ENCODE measurements at regions not wholly inside any gene's neighbourhood (a gene's known extent, or its start where the extent isn't known, plus 50 kb on each side); places are given as distances from the start of the nearest gene placed in this dataset.

DNA sequence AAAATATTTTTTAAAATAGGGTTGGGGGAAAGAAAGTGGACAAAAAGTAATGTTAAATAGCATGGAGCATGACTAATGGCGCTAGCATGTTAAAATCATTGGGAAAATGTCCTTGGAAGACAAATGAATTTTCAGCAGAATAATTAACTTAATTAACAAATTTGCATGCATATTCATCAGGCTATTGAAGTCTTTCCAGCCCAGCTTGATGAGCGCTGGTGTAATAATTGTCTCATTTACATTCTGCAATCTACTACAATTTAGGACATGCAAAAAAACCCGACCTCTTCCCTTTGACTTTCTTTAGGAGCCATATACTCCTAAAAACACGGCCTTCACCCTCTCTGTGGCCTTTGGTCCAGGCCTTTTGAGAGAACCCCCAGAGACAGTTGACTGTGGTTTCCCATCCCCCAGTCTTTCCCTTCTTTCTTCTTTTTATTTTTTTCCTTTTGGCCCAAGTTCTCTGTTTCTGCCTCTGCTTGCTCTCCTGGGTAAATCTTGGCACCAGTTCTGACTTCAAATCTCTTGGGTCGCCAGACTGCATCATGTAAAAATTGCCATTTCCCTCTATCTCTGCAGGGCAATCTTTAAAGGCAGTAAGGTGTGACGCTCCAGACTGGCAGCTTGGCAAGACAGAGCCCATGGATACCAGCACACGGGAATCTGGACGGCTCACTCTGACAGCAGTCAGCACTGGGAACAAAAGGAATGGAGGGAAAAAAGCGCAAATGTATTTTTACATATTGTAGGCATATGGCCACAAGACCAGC is 105.5 kb downstream of the NEUROD6 start:
- TF ChIP-seq ESRRG (CRISPR knock-in tag; IDR thresholded peaks at IDR 0.05) (no peak), ZNF565 (CRISPR knock-in tag; conservative IDR thresholded peaks at IDR 0.05; ENCODE audit: low read depth) (no peak), ZFP3 (CRISPR knock-in tag; IDR thresholded peaks at IDR 0.05) (no peak), CSDC2 (CRISPR knock-in tag; IDR thresholded peaks at IDR 0.05) (no peak), RARB (CRISPR knock-in tag; IDR thresholded peaks at IDR 0.05) (no peak), PPARA (CRISPR knock-in tag; IDR thresholded peaks at IDR 0.05; ENCODE audit: borderline replicate concordance) (no peak), TOX (CRISPR knock-in tag; IDR thresholded peaks at IDR 0.05; ENCODE audit: borderline replicate concordance) (no peak)
- TF ChIP-seq, protein P1, sequence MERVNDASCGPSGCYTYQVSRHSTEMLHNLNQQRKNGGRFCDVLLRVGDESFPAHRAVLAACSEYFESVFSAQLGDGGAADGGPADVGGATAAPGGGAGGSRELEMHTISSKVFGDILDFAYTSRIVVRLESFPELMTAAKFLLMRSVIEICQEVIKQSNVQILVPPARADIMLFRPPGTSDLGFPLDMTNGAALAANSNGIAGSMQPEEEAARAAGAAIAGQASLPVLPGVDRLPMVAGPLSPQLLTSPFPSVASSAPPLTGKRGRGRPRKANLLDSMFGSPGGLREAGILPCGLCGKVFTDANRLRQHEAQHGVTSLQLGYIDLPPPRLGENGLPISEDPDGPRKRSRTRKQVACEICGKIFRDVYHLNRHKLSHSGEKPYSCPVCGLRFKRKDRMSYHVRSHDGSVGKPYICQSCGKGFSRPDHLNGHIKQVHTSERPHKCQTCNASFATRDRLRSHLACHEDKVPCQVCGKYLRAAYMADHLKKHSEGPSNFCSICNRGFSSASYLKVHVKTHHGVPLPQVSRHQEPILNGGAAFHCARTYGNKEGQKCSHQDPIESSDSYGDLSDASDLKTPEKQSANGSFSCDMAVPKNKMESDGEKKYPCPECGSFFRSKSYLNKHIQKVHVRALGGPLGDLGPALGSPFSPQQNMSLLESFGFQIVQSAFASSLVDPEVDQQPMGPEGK (CRISPR knock-in tag; IDR thresholded peaks at IDR 0.05; ENCODE audit: borderline replicate concordance): no peak
- TF ChIP-seq, protein P2, sequence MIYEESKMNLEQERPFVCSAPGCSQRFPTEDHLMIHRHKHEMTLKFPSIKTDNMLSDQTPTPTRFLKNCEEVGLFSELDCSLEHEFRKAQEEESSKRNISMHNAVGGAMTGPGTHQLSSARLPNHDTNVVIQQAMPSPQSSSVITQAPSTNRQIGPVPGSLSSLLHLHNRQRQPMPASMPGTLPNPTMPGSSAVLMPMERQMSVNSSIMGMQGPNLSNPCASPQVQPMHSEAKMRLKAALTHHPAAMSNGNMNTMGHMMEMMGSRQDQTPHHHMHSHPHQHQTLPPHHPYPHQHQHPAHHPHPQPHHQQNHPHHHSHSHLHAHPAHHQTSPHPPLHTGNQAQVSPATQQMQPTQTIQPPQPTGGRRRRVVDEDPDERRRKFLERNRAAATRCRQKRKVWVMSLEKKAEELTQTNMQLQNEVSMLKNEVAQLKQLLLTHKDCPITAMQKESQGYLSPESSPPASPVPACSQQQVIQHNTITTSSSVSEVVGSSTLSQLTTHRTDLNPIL (CRISPR knock-in tag; IDR thresholded peaks at IDR 0.05; ENCODE audit: low read depth): no peak
- TF ChIP-seq, protein P3, sequence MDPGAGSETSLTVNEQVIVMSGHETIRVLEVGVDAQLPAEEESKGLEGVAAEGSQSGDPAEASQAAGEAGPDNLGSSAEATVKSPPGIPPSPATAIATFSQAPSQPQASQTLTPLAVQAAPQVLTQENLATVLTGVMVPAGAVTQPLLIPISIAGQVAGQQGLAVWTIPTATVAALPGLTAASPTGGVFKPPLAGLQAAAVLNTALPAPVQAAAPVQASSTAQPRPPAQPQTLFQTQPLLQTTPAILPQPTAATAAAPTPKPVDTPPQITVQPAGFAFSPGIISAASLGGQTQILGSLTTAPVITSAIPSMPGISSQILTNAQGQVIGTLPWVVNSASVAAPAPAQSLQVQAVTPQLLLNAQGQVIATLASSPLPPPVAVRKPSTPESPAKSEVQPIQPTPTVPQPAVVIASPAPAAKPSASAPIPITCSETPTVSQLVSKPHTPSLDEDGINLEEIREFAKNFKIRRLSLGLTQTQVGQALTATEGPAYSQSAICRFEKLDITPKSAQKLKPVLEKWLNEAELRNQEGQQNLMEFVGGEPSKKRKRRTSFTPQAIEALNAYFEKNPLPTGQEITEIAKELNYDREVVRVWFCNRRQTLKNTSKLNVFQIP (CRISPR knock-in tag; IDR thresholded peaks at IDR 0.05; ENCODE audit: borderline replicate concordance, low read depth): no peak
- TF ChIP-seq, protein P4, sequence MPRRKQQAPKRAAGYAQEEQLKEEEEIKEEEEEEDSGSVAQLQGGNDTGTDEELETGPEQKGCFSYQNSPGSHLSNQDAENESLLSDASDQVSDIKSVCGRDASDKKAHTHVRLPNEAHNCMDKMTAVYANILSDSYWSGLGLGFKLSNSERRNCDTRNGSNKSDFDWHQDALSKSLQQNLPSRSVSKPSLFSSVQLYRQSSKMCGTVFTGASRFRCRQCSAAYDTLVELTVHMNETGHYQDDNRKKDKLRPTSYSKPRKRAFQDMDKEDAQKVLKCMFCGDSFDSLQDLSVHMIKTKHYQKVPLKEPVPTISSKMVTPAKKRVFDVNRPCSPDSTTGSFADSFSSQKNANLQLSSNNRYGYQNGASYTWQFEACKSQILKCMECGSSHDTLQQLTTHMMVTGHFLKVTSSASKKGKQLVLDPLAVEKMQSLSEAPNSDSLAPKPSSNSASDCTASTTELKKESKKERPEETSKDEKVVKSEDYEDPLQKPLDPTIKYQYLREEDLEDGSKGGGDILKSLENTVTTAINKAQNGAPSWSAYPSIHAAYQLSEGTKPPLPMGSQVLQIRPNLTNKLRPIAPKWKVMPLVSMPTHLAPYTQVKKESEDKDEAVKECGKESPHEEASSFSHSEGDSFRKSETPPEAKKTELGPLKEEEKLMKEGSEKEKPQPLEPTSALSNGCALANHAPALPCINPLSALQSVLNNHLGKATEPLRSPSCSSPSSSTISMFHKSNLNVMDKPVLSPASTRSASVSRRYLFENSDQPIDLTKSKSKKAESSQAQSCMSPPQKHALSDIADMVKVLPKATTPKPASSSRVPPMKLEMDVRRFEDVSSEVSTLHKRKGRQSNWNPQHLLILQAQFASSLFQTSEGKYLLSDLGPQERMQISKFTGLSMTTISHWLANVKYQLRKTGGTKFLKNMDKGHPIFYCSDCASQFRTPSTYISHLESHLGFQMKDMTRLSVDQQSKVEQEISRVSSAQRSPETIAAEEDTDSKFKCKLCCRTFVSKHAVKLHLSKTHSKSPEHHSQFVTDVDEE (CRISPR knock-in tag; IDR thresholded peaks at IDR 0.05): no peak

Data from SK-N-SH treated with all-trans-retinoic acid at 6 μM for 48 hours (cell line).